Psoas muscle (tissue), 7 donors: ENCODE measurements at regions not wholly inside any gene's neighbourhood (a gene's known extent, or its start where the extent isn't known, plus 50 kb on each side); places are given as distances from the start of the nearest gene placed in this dataset.

Experiments
- ATAC-seq, 4 donors: fragments of 200-7000 bp; cut with Tn5 transposase; one replicate each; pipeline ENCODE4 v1.9.1; 2020; ENCODE audit warnings: moderate library complexity in 3 of 4, mild to moderate bottlenecking in 2 of 4
- DNase-seq, 2 donors: peaks; one replicate each; pipeline ENCODE4 v3.0.0-alpha.2; 2020
- H3K27ac ChIP-seq: fragments of 200-600 bp; one replicate; pipeline ENCODE4 v1.8.0; 2022
- H3K27me3 ChIP-seq, 3 donors: fragments of 200-600 bp in 1 of 3; one replicate each; pipeline versions ENCODE4 v1.6.1 to v1.8.0; 2013 to 2022; ENCODE audit warnings: low read length in 2 of 3, mild to moderate bottlenecking in 2 of 3, moderate library complexity in 1 of 3; ENCODE audit not compliant: insufficient read depth in 3 of 3
- H3K36me3 ChIP-seq, 2 donors: fragments of 200-600 bp in 1 of 2; one replicate each; pipeline versions ENCODE4 v1.6.1 to v1.8.0; 2013 to 2022; ENCODE audit warnings: low read depth in 1 of 2, mild to moderate bottlenecking in 1 of 2, moderate library complexity in 1 of 2; ENCODE audit not compliant: insufficient read depth in 1 of 2
- H3K4me1 ChIP-seq: fragments of 200-600 bp; one replicate; pipeline ENCODE4 v1.8.0; 2022
- H3K4me3 ChIP-seq: fragments of 200-600 bp; one replicate; pipeline ENCODE4 v1.8.0; 2022; ENCODE audit warnings: mild to moderate bottlenecking
- H3K9me3 ChIP-seq: fragments of 200-600 bp; one replicate; pipeline ENCODE4 v1.8.0; 2022
- CTCF ChIP-seq: fragments of 200-600 bp; IDR thresholded peaks from one replicate; pipeline ENCODE4 v1.8.0; 2022; ENCODE audit warnings: antibody characterized with exemption
- WGBS, 3 donors: extraction: QIAGEN DNeasy Blood & Tissue Kit; methylation state at CpG; one replicate each; pipeline versions ENCODE4 v1.1.6 to v1.1.7; 2013; 5-methylcytosine and 5-hydroxymethylcytosine counted together
- intact Hi-C, 2 donors: fragments of 100-400 bp; cut with DNase I; formaldehyde crosslinking; loops; one replicate each; pipeline versions ENCODE4 v1.11.0 to v1.14.2; 2022
- donor health status: healthy with polysubstance abuse.
- donor health status: DM: no; HTN: no; CAD: no; lungs with moderate emphysema.
- donor health status: Bipolar disorder and iron deficiency.
- donor health status: healthy.
- donor health status: DM: yes; HTN: yes; CAD: no.
- donor health status: DM: no; HTN: no; CAD: no.
- donor health status: DM: yes; HTN: yes; CAD: no.

GRCh38 chr1:212221801-212222200, 63.4 kb upstream of the PPP2R5A start:
- ATAC-seq (peak in 1 of 4 donors; percentile 50), DNase-seq (no peak)
- WGBS, 3 donors: 23 to 46% (median 29%) methylated on average over 1 of the region's 1 CpG
- TF ChIP-seq CTCF: no peak
- H3K9me3 ChIP-seq: no peaks in the 10 kb centered on the region
- H3K36me3 ChIP-seq: no peaks in the 10 kb centered on the region
- no peaks in the 10 kb centered on the region for H3K27me3 ChIP-seq
- no peak overlapping the region for H3K27ac ChIP-seq
- H3K4me1 ChIP-seq: peaks cover 7% of the 10 kb centered on the region
- H3K4me3 ChIP-seq: no peak overlapping the region
- intact Hi-C loops: no loop called here

DNA sequence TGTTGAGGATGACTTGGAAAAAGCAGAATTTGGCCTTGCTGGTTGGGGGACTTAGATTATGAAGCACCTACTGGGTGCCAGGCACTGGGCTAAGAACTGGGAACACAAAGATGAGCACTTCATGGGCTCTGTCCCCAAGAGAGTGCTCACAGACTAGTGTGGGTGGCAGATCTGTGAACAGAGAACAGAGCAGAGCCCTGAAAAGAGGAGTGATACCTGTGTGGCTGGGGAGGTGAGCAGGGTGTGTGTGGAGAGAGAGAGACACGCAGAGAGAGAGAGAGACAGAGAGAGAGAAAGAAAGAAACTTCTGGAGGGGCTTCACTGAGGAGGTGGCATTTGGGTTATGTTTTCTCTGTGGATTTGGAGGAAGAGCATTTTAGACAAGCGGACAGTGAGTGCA, 61.1 kb upstream of the PPP2R5A start:
- ATAC-seq (no peak), DNase-seq (no peak)
- H3K27me3 ChIP-seq: no peaks in the 10 kb centered on the region
- 91 to 98% (median 95%) methylated on average over 2 of the region's 2 CpGs for WGBS, 3 donors
- H3K27ac ChIP-seq: no peak overlapping the region
- no peak overlapping the region for H3K4me3 ChIP-seq
- H3K9me3 ChIP-seq: no peaks in the 10 kb centered on the region
- intact Hi-C loops: no loop called here
- H3K4me1 ChIP-seq: no peaks in the 10 kb centered on the region
- no peaks in the 10 kb centered on the region for H3K36me3 ChIP-seq
- no peak for TF ChIP-seq CTCF

- Histone ChIP-seq H3K36me3 (no peaks in the 10 kb centered on the region), H3K4me3 (no peak overlapping the region), H3K27ac (no peak overlapping the region), H3K27me3 (no peaks in the 10 kb centered on the region), H3K9me3 (no peaks in the 10 kb centered on the region), H3K4me1 (no peaks in the 10 kb centered on the region)
- intact Hi-C loops: no loop called here
- TF ChIP-seq CTCF: no peak
- 53 to 61% (median 57%) methylated on average over 6 of the region's 6 CpGs for WGBS, 3 donors
- no peak for DNase-seq
- ATAC-seq: no peak
These were observed 59.8 kb upstream of the PPP2R5A start for GRCh38 chr1:212225416-212225815.

GRCh38 chr1:212225871-212226302, 59.3 kb upstream of the PPP2R5A start:
- no peak for DNase-seq
- no peak for TF ChIP-seq CTCF
- Histone ChIP-seq H3K4me3 (no peak overlapping the region), H3K27ac (no peak overlapping the region), H3K36me3 (no peaks in the 10 kb centered on the region), H3K9me3 (no peaks in the 10 kb centered on the region), H3K4me1 (no peaks in the 10 kb centered on the region), H3K27me3 (no peaks in the 10 kb centered on the region)
- intact Hi-C loops: no loop called here
- peak in 1 of 4 donors; percentile 42 for ATAC-seq
- WGBS, 3 donors: 80 to 82% (median 81%) methylated on average over 4 of the region's 4 CpGs

- H3K27ac ChIP-seq: no peak overlapping the region
- WGBS, 3 donors: 87 to 93% (median 93%) methylated on average over 3 of the region's 3 CpGs
- H3K27me3 ChIP-seq: no peaks in the 10 kb centered on the region
- H3K4me1 ChIP-seq: no peaks in the 10 kb centered on the region
- DNase-seq (no peak), ATAC-seq (no peak)
- no peaks in the 10 kb centered on the region for H3K36me3 ChIP-seq
- H3K4me3 ChIP-seq: no peak overlapping the region
- no peak for TF ChIP-seq CTCF
- H3K9me3 ChIP-seq: no peaks in the 10 kb centered on the region
- intact Hi-C loops: no loop called here
These were observed 58.7 kb upstream of the PPP2R5A start for GRCh38 chr1:212226467-212226866.
